Liver (tissue), 8 donors: ENCODE measurements at regions not wholly inside any gene's neighbourhood (a gene's known extent, or its start where the extent isn't known, plus 50 kb on each side); places are given as distances from the start of the nearest gene placed in this dataset.

Experiments used
- DNase-seq: peaks from one replicate; pipeline ENCODE4 v3.0.0-alpha.2; 2017; ENCODE audit warnings: low spot score
- H3K27ac ChIP-seq, 2 donors: one replicate each; pipeline ENCODE4 v1.7.0; 2013; ENCODE audit warnings: inconsistent platforms in 2 of 2, low read length in 2 of 2, control low read depth in 1 of 2, low read depth in 1 of 2, mild to moderate bottlenecking in 1 of 2
- H3K27me3 ChIP-seq, 4 donors: one replicate each; pipeline versions ENCODE4 v1.6.1 to v1.7.0; 2013; ENCODE audit warnings: low read length in 3 of 4, inconsistent platforms in 1 of 4, mild to moderate bottlenecking in 1 of 4, moderate library complexity in 1 of 4; ENCODE audit not compliant: control insufficient read depth in 4 of 4, insufficient read depth in 4 of 4
- H3K36me3 ChIP-seq, 4 donors: one replicate each; pipeline versions ENCODE4 v1.6.1 to v1.7.0; 2013; ENCODE audit warnings: low read length in 3 of 4, mild to moderate bottlenecking in 3 of 4, low read depth in 1 of 4, moderate library complexity in 1 of 4; ENCODE audit not compliant: control insufficient read depth in 4 of 4, insufficient read depth in 3 of 4
- H3K4me1 ChIP-seq, 4 donors: one replicate each; pipeline versions ENCODE4 v1.6.1 to v1.7.0; 2013; ENCODE audit warnings: low read length in 3 of 4, mild to moderate bottlenecking in 3 of 4, moderate library complexity in 1 of 4; ENCODE audit not compliant: control insufficient read depth in 4 of 4, insufficient read depth in 4 of 4
- H3K4me3 ChIP-seq, 3 donors: one replicate each; pipeline versions ENCODE4 v1.6.1 to v1.7.0; 2013; ENCODE audit warnings: low read length in 3 of 3, control low read depth in 1 of 3, low read depth in 1 of 3, mild to moderate bottlenecking in 1 of 3
- H3K9ac ChIP-seq, 2 donors: one replicate each; pipeline ENCODE4 v1.7.0; 2013; ENCODE audit warnings: low read length in 2 of 2, mild to moderate bottlenecking in 2 of 2, moderate library complexity in 2 of 2, control low read depth in 1 of 2, low read depth in 1 of 2
- H3K9me3 ChIP-seq, 4 donors: one replicate each; pipeline versions ENCODE4 v1.6.1 to v1.7.0; 2013; ENCODE audit warnings: low read length in 3 of 4; ENCODE audit not compliant: control insufficient read depth in 4 of 4
- FOXA1 ChIP-seq: IDR thresholded peaks from 2 replicates; pipeline ENCODE4 v1.6.1; 2016; ENCODE audit warnings: antibody characterized with exemption
- FOXA2 ChIP-seq: IDR thresholded peaks from 2 replicates; pipeline ENCODE4 v1.6.1; 2016; ENCODE audit warnings: antibody characterized with exemption
- GABPA ChIP-seq, 2 donors: IDR thresholded peaks in 1 of 2; conservative IDR thresholded peaks in 1 of 2; 2 replicates each; pipeline ENCODE4 v1.6.1; 2016; ENCODE audit warnings: antibody characterized with exemption in 2 of 2, mild to moderate bottlenecking in 1 of 2, moderate library complexity in 1 of 2
- HNF4G ChIP-seq: IDR thresholded peaks from 2 replicates; pipeline ENCODE4 v1.6.1; 2016; ENCODE audit warnings: antibody characterized with exemption
- NR2F2 ChIP-seq: IDR thresholded peaks from 2 replicates; pipeline ENCODE4 v1.6.1; 2016; ENCODE audit warnings: antibody characterized with exemption
- RAD21 ChIP-seq, 2 donors: IDR thresholded peaks; 2 replicates each; pipeline ENCODE4 v1.6.1; 2016; ENCODE audit warnings: antibody characterized with exemption in 2 of 2, mild to moderate bottlenecking in 2 of 2
- RXRA ChIP-seq, 2 donors: IDR thresholded peaks; 2 replicates each; pipeline ENCODE4 v1.6.1; 2017 to 2018; ENCODE audit warnings: antibody characterized with exemption in 2 of 2, mild to moderate bottlenecking in 1 of 2
- TAF1 ChIP-seq: conservative IDR thresholded peaks from 2 replicates; pipeline ENCODE4 v1.6.1; 2016; ENCODE audit warnings: antibody characterized with exemption, mild to moderate bottlenecking
- YY1 ChIP-seq: IDR thresholded peaks from 2 replicates; pipeline ENCODE4 v1.6.1; 2016; ENCODE audit warnings: antibody characterized with exemption, mild to moderate bottlenecking
- WGBS: extraction: QIAGEN DNeasy Blood & Tissue Kit; methylation state at CpG from one replicate; pipeline ENCODE4 v1.1.7; 2013; 5-methylcytosine and 5-hydroxymethylcytosine counted together
- TF ChIP-seq, protein P1 (sequence below): IDR thresholded peaks from 2 replicates; pipeline ENCODE4 v1.6.1; 2016; ENCODE audit warnings: antibody characterized with exemption, mild to moderate bottlenecking
- TF ChIP-seq, protein P2 (sequence below): fragments of 150-350 bp; IDR thresholded peaks from 2 replicates; pipeline ENCODE4 v1.5.1; 2017; ENCODE audit warnings: improper control_type of control experiment, low read depth, low read length; ENCODE audit not compliant: missing input control
- TF ChIP-seq, protein P3 (sequence below): IDR thresholded peaks from 2 replicates; pipeline ENCODE4 v1.6.1; 2016; ENCODE audit warnings: antibody characterized with exemption
- TF ChIP-seq, protein P4 (sequence below): IDR thresholded peaks from 2 replicates; pipeline ENCODE4 v1.6.1; 2016; ENCODE audit warnings: antibody characterized with exemption
- TF ChIP-seq, protein P5 (sequence below): IDR thresholded peaks from 2 replicates; pipeline ENCODE4 v1.6.1; 2016; ENCODE audit warnings: antibody characterized with exemption
- donor health status: healthy.
- donor health status: healthy.
- donor health status: healthy.
- donor health status: healthy.
- donor health status: healthy.

DNA sequence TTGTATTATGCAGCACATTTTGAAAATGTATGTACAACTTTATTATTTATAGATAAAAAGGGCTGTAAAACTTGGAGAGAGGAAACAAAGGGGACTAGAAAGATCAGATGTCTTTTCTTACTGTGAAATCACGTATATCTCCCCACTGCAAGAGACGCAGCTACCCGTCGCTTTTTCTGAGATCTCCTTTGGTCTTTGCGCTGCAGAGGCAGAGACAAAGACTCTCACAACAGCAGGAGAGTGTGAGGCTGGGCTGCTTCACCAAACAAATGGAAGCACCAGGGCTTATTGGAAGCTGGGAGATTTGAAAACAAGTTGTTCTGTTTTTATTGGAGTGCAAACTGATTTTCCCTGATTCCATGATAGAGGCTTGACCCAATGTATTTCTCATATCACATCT is 129.0 kb upstream of the PARD3B start:
- WGBS = 87% methylated on average over 5 of the region's 5 CpGs
- Histone ChIP-seq H3K4me3 (no peak overlapping the region), H3K4me1 (no peaks in the 10 kb centered on the region), H3K27me3 (no peaks in the 10 kb centered on the region), H3K9me3 (peaks cover 0 to 3% (median 0%) of the 10 kb centered on the region in 4 donors), H3K9ac (no peak overlapping the region), H3K36me3 (no peaks in the 10 kb centered on the region), H3K27ac (no peak overlapping the region)
- DNase-seq = no peak
- TF ChIP-seq TAF1 = no peak
- TF ChIP-seq, protein P1, sequence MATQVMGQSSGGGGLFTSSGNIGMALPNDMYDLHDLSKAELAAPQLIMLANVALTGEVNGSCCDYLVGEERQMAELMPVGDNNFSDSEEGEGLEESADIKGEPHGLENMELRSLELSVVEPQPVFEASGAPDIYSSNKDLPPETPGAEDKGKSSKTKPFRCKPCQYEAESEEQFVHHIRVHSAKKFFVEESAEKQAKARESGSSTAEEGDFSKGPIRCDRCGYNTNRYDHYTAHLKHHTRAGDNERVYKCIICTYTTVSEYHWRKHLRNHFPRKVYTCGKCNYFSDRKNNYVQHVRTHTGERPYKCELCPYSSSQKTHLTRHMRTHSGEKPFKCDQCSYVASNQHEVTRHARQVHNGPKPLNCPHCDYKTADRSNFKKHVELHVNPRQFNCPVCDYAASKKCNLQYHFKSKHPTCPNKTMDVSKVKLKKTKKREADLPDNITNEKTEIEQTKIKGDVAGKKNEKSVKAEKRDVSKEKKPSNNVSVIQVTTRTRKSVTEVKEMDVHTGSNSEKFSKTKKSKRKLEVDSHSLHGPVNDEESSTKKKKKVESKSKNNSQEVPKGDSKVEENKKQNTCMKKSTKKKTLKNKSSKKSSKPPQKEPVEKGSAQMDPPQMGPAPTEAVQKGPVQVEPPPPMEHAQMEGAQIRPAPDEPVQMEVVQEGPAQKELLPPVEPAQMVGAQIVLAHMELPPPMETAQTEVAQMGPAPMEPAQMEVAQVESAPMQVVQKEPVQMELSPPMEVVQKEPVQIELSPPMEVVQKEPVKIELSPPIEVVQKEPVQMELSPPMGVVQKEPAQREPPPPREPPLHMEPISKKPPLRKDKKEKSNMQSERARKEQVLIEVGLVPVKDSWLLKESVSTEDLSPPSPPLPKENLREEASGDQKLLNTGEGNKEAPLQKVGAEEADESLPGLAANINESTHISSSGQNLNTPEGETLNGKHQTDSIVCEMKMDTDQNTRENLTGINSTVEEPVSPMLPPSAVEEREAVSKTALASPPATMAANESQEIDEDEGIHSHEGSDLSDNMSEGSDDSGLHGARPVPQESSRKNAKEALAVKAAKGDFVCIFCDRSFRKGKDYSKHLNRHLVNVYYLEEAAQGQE = no peak
- TF ChIP-seq, protein P2, sequence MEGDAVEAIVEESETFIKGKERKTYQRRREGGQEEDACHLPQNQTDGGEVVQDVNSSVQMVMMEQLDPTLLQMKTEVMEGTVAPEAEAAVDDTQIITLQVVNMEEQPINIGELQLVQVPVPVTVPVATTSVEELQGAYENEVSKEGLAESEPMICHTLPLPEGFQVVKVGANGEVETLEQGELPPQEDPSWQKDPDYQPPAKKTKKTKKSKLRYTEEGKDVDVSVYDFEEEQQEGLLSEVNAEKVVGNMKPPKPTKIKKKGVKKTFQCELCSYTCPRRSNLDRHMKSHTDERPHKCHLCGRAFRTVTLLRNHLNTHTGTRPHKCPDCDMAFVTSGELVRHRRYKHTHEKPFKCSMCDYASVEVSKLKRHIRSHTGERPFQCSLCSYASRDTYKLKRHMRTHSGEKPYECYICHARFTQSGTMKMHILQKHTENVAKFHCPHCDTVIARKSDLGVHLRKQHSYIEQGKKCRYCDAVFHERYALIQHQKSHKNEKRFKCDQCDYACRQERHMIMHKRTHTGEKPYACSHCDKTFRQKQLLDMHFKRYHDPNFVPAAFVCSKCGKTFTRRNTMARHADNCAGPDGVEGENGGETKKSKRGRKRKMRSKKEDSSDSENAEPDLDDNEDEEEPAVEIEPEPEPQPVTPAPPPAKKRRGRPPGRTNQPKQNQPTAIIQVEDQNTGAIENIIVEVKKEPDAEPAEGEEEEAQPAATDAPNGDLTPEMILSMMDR = no peak
- TF ChIP-seq, protein P3, sequence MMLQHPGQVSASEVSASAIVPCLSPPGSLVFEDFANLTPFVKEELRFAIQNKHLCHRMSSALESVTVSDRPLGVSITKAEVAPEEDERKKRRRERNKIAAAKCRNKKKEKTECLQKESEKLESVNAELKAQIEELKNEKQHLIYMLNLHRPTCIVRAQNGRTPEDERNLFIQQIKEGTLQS = no peak
- no peak for TF ChIP-seq RAD21 (IDR thresholded peaks at IDR 0.05)
- TF ChIP-seq RXRA (IDR thresholded peaks at IDR 0.05) = no peak
- TF ChIP-seq, protein P4, sequence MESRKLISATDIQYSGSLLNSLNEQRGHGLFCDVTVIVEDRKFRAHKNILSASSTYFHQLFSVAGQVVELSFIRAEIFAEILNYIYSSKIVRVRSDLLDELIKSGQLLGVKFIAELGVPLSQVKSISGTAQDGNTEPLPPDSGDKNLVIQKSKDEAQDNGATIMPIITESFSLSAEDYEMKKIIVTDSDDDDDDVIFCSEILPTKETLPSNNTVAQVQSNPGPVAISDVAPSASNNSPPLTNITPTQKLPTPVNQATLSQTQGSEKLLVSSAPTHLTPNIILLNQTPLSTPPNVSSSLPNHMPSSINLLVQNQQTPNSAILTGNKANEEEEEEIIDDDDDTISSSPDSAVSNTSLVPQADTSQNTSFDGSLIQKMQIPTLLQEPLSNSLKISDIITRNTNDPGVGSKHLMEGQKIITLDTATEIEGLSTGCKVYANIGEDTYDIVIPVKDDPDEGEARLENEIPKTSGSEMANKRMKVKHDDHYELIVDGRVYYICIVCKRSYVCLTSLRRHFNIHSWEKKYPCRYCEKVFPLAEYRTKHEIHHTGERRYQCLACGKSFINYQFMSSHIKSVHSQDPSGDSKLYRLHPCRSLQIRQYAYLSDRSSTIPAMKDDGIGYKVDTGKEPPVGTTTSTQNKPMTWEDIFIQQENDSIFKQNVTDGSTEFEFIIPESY = no peak
- no peak for TF ChIP-seq YY1
- no peak for TF ChIP-seq FOXA1
- no peak for TF ChIP-seq FOXA2
- TF ChIP-seq GABPA (IDR thresholded peaks at IDR 0.05 in 1 of 2, conservative IDR thresholded peaks at IDR 0.05 in 1 of 2) = no peak
- no peak for TF ChIP-seq HNF4G
- no peak for TF ChIP-seq NR2F2
- TF ChIP-seq, protein P5, sequence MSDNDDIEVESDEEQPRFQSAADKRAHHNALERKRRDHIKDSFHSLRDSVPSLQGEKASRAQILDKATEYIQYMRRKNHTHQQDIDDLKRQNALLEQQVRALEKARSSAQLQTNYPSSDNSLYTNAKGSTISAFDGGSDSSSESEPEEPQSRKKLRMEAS = no peak

DNA sequence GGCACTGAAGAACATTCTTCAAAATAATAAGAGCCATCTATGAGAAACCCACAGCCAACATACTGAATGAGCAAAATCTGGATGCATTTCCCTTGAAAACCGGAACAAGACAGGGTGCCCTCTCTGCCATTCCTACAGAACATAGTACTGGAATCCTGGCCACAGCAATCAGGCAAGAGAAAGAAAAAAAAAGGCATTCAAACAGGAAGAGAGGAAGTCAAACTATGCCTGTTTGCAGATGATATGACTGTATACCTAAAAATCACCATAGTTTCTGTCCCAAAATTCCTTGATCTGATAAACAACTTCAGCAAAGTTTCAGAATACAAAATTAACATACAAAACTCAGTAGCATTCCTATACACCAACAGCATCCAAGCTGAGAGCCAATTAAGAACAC is 119.5 kb upstream of the PARD3B start:
- Histone ChIP-seq H3K4me3 (no peak overlapping the region), H3K27me3 (no peaks in the 10 kb centered on the region), H3K4me1 (peaks cover 0 to 1% (median 0%) of the 10 kb centered on the region in 4 donors), H3K9ac (no peak overlapping the region), H3K27ac (no peak overlapping the region), H3K36me3 (no peaks in the 10 kb centered on the region), H3K9me3 (peaks cover 0 to 9% (median 2%) of the 10 kb centered on the region in 4 donors)
- TF ChIP-seq, protein P1 = no peak
- TF ChIP-seq, protein P5 = no peak
- 87% methylated on average over 1 of the region's 1 CpG for WGBS
- DNase-seq = no peak
